Superior temporal gyrus (tissue), 1 donor: ENCODE measurements at regions not wholly inside any gene's neighbourhood (a gene's known extent, or its start where the extent isn't known, plus 50 kb on each side); places are given as distances from the start of the nearest gene placed in this dataset.
"Not testable (repeated sequence)": the region's sequence is repeated elsewhere in the genome, so short reads cannot be mapped to it uniquely, and the experiment has no call there.

Experiments
- DNase-seq: peaks from one replicate; pipeline ENCODE4 v3.0.0-alpha.2; 2016; ENCODE audit errors: extremely low spot score

DNA sequence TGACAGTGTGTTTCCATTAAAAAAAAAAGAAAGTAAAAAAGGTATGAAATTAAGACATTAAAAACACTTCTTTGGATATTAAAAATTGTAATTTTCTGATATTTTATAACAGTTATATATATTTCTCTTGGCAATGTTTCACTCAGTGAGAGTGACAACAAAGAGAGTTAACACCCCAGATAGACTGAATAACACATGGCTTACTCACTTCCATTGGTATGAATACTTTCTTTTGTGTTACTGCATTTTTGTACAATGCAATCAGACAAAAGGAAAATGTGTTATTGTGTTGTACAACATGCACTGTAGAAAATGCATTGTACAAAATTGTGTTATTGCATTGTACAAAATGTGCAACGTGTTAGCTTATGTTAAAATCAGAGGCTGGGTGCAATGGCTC is 676.6 kb upstream of the AMELY start:
- DNase-seq = not testable (repeated sequence)

DNA sequence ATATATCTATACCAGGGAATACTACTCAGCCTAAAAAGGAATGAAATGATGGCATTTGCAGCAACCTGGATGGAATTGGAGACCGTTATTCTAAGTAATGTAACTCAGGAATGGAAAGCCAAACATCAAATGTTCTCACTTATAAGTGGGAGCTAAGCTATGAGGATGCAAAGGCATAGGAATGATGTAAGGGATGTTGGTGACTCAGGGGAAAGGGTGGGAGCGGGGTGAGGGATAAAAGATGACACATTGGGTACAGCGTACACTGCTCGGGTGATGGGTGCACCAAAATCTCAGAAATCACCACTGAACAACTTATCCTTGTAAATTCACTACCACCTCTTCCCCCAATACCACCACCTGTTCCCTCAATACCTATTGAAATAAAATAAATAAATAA is 651.0 kb upstream of the AMELY start:
- no peak for DNase-seq

DNA sequence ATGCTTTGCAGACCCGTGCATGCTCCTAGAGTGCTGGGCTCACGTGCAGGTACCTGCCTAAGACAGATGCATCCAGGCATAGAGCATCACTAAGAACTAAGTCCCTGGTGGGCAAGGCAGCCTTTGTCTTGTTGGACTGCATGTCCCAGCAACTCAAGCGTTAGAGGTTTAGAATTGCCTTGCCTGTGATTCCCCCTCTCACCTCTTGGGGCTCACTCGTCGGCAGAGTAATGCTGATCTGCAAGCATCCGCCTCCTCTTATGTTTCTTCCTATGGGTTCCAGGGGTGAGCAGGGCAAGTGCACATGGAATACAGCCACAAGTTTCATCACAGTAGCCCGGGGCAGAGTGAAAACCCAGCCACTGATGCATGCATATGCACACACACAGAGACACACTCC is 646.1 kb upstream of the AMELY start:
- no peak for DNase-seq

DNA sequence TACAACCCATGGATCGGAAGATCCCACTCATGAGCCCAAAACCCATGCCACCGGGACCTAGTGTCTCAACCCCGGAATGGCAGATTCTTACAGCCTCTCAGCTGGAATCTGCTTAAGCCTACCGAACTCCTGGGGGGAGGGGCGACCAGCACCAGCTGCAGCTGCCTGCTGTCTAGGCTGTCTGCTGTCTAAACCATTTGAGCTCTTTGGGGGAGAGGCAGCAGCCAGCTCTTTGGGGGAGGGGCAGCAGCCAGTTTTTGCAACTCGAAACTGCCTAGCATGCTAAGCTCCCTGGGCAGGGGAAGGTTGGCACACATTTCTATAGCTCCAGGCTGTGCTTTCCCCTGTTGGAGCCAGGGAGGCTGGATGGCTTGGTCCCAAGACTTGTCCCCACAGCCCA is 643.5 kb upstream of the AMELY start:
- no peak for DNase-seq

DNA sequence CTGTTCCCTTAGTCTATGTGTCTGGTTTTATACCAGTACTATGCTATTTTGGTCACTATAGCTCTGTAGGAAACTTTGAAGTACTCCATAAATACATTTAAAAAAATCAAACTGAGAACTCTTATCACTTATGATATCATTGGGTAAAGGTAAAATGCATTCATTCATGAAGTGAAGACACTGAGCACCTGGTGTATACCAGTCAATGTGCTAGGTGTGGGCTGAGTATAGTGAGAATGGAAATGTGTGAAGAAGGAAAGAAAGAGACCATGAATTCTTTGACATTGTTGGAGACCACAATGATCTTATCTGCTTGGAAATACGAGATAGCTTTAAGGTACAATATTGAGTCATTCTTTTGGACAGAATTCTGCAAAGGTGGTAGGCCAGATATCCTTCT is 633.5 kb upstream of the AMELY start:
- DNase-seq = no peak

DNA sequence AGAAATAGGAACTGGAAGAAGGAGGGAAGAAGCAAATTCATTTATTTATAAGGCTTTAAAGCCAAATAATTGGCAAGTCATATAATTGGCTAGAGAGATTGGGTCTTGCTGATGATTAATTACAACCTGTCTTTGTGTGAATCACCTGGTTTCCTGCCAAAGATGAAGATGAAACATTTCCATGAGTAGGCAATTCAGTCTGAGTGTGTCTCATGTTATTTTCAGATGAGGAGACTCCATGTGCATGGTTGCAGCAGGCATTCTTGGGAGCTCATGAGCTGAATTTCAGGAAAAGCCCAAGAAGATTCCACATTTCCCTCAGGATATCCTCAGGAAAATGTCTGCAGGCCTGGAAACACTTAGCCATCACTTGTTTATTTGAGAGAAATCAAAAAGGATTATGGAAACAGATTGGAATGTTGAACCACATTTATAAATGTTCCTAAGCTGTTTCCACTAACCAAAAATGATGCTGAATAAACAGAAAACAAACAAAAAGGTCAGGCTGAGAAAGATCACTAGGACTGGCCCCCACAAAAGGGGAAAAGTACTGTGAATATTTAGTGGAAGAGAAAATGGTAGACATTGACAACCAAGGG is 632.7 kb upstream of the AMELY start:
- DNase-seq = no peak

DNA sequence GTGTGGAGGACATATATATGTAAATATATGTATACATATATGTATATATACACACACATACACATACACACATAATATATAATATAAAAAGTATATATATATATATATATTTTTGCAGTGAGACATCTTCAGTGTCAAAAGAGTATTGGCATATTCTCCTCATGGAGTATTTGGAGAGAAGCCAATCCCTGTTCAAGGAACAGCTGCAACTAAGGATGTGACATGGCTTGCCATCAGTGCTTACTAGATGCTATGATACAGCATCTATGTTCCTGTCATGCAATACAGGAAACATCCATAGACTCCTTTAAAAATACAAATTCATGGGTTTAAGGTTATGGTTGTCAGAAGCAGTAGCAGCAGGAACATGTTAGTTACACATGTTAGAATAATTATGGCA is 632.0 kb upstream of the AMELY start:
- DNase-seq = no peak

DNA sequence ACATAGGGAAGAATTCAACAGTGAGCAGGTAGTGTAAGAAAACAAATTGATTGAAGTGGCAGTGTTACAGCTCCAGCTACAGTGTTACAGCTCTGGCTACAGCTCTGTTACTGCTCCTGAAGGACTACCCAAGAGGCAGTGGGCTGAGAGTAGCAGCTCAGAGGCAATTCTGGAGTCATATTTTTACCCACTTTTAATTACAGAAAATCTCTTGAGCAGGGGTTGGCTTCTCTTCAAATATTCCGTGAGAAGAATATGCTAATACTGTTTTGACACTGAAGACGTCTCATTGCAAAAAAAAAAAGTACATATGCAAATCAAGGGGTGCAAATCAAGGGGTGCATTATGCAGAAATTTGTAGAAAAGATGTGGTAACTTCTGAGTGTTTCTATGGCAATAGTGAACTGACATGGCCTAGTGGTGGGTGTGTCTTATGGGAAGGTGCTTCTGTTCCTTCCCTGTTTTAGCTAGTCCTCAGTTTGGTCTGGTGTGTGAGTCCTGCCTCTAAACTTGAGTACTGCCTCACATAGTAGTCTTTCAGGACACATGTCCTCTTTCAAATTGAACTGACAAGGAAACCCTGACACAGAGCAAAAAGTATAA is 630.8 kb upstream of the AMELY start:
- DNase-seq = no peak

DNA sequence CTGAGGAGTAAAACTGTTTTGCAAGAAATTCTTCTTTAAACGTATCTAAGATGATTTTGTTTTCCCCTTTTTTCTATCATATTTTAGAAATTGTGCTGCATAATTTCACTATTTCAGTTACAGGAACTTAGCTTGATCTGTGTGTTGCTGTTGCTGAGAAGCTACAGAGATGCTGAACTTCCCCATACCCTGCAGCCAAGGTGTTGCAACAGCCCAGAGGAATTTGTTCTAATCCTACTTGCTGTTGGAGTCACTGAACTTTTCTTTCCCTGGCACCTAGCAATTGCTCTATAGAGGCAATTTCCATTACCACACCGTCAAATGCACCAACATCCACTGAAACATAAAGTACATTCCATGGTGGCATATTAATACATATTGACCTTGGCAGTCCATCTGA is 617.8 kb upstream of the AMELY start:
- no peak for DNase-seq

DNA sequence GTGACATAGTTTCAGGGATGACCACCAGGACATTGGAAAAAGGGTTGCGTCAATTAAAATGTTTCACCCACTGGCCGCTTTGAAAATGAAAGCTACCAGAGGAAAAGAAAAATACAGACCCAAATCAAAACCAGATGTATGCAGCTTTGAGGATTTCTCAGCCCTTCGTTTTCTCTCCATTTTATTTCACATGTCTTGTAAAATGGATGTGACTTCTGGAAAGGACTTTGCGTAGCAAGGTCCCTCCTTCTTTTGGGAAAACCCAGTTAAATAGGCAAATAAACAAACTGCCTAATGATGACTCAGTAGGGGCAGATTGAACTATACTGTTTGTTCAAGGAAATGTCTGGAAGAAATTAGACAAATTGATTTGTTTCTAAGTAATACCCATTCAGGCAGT is 616.0 kb upstream of the AMELY start:
- not testable (repeated sequence) for DNase-seq

DNA sequence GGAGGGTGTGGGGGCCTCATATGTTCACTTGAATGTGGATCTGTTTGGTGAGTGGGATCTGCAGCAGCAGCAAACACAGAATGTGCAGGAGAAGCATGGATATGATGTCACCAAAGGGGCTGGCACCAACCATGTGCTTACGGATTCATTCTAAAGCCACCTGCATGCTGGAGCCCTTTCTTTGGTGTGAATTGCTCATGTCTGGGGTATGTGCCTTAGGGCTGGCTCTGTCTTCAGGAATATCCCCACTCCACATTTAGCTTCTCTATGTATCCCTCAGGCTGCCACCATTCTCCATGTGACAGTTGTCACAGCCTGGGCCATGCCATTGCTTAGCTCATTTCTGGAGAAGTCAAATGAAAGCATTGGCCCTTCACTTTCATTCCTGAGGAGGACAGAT is 606.8 kb upstream of the AMELY start:
- no peak for DNase-seq

DNA sequence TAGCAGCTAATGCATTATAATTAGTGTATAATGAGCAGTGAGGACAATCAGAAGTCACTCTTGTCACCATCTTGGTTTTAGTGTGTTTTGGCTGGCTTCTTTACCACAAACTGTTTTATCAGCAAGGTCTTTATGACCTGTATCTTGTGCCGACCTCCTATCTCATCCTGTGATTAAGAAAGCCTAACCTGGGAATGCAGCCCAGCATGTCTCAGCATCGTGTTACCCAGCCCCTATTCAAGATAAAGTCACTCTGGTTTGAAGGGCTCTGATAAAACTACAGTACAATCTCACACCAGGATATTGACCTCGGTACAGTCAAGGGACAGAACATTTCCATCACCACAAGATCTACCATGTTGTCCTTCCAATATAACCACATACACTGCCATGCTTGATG is 604.7 kb upstream of the AMELY start:
- no peak for DNase-seq

DNA sequence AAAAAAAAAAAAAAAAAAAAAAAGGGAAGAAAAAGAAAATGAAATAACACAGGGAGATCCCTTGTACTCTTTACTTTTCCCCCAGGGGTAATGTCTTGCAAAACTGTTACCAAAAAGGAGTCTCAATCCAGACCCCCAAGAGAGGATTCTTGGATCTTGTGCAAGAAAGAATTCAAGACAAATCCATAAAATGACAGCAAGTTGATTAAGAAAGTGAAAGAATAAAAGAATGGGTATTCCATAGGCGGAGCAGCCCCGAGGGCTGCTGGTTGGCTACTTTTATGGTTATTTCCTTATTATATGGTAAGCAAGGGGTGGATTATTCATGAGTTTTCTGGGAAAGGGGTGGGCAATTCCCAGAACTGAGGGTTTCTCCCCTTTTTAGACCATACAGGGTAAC is 604.3 kb upstream of the AMELY start:
- DNase-seq = no peak

DNA sequence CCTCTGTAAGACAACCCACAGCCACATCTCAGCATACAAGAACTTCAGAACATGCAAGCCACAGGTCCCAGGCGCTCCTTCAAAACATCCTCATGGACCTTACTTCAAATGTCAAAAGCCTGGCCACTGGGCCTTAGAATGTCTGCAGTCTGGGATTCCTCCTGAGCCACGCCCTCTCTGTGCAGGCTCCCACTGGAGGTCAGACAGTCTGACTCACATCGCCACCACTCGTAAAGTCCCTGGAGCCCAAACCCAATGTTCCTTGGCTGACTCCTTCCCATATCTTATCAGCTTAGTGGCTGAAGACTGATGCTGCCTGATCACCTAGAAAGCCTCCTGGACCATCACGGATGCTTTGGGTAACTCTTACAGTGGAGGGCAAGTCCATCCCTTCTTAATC is 591.3 kb upstream of the AMELY start:
- no peak for DNase-seq

DNA sequence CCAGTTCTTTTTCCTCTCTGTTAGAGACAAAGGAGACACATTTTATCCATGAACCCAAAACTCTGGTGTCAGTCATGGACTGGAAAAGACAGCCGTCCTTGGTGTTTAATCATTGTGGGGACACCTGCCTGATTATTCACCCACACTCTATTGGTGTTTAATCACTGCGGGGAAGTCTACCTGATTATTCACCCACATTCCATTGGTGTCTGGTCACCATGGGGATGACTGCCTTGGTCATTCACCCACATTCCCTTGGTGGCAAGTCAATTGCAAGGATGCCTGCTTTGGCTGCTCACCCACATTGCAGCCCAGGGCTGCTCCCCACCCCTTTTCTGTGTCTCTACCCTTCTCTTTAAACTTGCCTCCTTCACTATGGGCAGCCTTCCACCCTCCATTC is 589.7 kb upstream of the AMELY start:
- no peak for DNase-seq

DNA sequence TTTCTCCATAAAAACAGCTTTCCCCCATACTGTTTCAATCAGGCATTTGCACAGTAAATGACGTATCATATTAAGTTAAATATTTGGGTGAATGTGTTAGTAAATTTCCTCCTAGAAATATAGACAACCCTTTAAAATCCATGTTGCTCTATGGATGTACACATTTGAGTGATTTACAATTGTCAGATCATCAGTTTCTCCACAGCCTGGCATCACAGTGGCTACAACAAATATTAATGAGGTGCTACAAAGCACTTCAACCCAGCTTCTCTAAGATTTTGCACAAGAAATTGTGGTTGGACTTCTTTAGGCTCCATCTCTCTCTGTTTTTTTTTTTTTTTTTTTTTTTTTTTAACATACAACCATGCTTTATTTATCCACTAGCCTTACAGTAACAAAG is 584.4 kb upstream of the AMELY start:
- DNase-seq = no peak

DNA sequence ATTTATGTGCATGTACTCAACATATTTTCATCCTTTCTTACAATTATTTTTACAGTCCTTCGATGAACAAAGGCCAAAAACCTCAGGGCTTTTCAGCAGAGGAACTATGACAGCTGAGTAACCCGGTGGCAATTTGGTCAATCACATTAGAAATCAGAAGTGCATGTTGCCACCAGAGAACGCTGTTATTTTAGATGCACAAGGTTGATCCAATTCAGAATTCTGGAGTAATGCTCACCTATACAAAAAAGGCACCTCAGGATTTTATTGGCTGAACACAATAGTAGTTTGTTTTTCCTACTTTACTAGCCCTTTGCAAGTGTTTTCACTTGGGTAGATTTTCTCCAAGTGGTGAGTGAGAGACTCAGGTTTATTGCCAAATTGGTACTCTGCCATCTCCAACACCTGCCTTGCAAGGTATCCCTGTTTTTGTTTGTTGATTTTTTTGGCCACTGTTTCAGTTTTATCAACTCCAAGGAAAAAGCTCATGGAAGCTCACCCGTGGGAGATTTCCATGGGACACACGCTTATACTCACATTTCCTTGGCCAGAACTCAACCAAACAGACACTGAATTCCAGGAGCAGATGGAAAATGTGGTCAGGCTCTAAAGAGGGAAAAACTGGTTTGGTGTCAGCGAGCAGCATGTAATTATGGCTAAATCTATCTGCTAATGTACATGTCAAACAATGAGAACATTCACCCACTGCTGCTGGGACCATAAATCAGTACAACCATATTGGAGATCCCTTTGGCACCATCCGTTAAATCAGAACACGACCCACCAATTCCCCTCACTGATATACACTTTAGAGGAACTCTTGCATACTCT is 573.1 kb upstream of the AMELY start:
- not testable (repeated sequence) for DNase-seq

DNA sequence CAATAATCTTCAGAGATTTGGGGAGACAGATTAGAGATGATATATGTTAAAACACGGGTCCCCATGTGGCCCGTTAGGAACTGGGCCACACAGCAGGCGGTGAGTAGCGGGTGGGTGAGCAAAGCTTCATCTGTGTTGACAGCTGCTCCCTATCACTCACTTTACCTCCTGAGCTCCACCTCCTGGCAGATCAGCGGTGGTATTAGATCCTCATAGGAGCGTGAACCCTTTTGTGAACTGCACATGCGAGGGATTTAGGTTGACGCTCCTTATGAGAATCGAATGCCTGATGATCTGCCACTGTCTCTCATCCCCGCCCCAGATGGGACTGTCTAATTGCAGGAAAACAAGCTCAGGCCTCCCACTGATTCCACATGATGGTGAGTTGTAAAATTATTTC is 560.4 kb upstream of the AMELY start:
- no peak for DNase-seq

DNA sequence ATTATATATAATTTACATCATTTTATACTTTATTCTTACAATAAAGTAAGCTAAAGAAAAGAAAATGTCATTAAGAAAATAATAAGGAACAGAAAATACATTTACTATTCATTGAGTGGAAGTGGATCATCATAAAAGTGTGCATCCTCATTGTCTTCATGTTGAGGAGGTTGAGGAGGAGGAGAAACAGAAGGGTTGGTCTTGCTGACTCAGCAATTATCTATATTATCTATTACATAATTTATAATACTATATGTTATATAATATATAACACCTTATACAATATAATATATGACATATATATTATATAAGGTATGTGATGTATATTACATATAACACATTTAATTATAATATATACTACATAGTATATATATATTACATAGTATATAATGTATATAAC is 558.5 kb upstream of the AMELY start:
- DNase-seq = no peak

DNA sequence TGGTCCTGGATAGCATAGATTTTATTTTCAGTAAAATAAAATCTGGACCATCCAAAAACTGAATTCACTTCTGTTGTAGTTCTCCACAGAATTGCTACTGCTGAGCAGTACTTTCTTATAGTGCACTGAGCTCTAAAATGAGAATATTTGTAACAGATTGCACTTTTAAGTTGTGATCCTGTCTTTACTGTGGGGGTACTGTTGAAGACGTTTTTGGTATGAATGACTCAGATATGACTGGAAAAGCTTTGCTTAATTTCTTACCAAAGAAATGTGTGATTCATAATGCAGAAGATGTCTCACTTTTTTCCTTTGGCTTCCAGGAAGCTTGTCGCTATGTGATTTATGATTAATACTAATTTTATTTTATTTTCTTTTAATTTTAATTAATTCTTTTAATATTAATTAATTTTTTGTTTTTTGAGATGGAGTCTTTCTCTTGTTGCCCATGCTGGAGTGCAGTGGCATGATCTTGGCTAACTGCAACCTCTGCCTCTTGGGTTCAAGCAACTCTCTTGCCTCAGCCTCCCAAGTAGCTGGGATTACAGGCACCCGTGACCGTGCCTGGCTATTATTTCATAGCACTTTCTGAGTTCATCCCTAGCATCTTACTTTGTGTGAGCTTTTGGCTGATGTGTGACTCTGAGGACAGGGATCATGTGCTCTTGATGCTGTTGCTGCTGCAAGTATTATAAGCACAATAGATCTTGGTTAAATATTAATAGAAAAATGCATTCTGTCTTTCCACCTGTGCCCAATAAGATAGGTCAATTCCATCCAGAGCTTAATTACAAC is 557.6 kb upstream of the AMELY start:
- DNase-seq = peak; percentile 14

DNA sequence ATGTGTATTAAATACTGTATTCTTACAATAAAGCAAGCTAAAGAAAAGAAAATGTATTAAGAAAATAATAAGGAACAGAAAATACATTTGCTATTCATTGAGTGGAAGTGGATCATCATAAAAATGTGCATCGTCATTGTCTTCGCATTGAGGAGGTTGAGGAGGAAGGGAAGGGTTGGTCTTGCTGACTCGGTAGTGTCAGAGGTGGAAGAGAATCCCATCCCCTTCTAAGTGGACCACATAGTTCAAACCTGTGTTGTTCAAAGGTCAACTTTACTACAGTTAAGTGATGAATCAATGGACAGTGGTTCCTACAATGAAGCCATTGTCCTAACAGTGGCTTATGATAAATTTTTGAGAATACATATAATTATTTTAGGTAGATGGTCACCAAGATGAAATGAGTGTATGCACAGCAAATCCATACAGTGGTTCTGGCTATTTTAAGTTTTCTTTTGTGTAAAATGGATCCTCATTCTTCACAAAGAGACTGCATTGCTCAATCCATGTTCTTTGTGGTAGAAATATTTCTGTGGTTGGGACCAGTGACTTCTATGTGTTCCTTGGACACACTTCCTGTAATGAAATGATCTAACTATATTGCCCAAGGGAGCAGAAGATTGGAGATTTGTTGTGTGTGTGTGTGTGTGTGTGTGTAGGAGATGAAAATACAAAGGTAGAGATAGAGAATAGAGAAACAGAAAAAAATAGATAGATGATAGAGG is 556.4 kb upstream of the AMELY start:
- no peak for DNase-seq

DNA sequence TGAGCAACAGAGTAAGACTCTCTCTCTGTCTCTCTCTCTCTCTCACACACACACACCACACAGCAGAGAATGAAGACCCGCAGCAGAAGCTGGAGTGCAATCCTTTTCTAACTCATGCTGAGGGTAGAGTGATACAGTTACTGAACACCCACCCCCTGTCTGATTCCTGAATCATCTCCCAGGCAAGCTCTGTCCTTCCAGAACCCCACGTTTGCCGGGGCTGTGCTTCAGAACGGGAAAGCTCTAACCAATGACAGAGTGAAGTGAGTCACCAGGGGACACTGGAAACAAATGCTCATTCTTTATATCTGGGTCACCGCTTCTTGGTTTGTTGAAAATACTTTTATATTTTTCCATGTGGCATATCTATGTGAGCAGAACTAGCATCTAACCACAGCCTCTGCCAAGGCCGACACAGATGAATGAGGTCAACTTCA is 553.7 kb upstream of the AMELY start:
- peak; percentile 14 for DNase-seq
